HG03457 (cell line): ENCODE measurements at regions not wholly inside any gene's neighbourhood (a gene's known extent, or its start where the extent isn't known, plus 50 kb on each side); places are given as distances from the start of the nearest gene placed in this dataset.

ENCODE experiments used
- ATAC-seq: cut with Tn5 transposase; IDR thresholded peaks from one replicate; pipeline ENCODE4 v1.9.1; 2021; ENCODE audit warnings: moderate number of reproducible peaks; ENCODE audit not compliant: unreplicated experiment

DNA sequence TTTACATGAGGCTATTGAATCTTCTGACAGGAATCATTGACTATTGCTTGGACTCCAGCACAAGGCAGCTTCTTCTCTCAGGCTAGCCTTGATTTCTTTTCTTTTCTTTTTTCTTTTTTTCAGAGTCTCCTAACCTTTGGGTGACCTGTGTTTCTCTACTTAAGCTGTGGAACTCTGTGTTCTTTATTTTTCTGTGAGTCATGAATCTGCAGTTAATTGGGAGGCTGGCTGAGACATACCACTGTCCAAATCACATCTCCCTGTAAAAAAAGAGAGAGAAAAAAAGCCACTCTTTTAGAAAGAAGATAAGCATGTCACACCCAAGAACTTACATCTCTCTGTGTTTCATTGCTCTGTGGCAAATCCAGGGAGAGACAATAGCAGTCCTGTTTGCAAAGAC lies 681.2 kb upstream of the TSPY4 start:
- ATAC-seq = no peak

DNA sequence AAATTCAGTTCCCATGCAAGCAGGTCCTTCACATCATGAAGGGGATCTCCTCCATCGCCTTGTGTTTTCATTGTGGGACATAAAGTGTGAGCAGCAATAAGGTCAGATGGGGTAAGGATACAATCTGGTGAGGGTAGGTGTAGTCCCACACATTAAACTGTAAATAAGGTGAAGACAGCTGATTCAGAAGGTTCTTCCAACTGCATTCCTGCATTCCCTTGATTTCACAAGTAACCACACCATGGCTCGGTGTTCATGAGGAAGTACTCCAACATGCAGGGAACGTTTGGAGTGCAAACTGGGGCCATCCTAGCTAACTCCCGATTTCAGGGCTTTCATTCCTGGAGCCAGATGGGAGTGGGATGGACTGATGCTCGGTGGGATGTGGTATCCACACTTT lies 680.7 kb upstream of the TSPY4 start:
- ATAC-seq = no peak

DNA sequence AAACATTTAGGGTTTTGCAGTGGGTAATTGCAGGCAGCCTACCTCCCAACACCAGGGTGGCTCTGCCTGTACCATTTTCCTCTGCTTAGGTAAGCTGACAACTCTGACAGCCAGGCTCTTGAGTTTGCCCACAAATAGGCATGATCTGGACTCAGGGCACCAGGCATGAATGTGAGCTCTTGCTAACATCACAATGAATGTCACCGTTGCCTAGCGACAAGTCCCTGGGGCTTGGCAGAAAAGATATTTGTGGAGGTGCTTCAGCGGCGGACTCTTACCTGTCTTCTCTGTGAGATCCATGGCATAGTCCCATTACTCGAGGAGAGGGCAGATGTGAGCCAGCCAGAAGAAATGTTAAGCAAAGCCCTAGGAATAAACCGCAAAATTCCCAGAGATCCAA lies 677.5 kb upstream of the TSPY4 start:
- no peak for ATAC-seq

DNA sequence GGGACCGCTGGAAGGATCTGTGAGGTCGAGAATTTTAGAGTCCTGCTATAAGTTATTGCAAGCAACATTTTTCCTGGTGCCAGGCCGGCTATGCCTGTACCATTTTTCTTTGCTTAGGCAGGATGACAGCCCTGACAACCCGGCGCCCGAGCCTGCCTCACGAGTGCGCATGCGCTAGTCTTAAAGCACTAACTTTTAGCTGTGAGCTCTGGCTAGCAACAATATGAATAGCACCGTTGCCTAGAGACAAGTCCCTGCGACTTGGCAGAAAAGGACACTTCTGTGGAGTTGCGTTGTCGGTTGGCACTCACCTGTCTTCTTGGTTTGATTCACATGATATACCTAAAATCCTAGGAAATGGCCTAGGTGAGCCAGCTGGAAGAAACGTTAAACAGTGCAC lies 663.4 kb upstream of the TSPY4 start:
- ATAC-seq = no peak

DNA sequence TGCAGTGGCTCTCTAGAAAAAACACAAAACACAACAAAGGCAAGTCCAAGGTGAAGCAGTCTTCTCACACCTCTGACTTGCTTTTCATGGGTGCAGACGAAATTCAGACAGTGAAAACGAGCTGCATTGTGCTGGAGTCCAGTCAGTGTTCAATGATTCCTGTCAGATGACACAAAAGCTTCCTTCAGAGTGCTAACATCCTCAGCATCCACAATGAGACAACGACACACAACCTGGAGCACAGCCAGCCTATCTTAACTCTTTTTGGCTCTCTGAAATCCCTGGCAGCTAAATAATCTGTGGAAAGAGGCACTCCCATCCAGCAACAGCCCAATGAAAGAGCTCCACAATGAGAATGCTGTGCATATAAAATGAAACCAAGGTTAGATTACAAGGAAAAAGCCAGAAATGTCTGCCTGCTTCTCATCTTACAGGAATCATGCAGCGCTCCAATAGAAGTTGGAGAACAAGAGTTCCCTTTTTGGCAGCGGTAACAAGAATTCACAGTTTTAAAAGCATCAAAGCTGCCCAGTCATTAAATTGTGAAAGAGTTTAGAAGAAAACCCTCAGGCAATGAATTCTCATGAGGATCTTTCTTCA lies 659.8 kb upstream of the TSPY4 start:
- ATAC-seq = no peak

DNA sequence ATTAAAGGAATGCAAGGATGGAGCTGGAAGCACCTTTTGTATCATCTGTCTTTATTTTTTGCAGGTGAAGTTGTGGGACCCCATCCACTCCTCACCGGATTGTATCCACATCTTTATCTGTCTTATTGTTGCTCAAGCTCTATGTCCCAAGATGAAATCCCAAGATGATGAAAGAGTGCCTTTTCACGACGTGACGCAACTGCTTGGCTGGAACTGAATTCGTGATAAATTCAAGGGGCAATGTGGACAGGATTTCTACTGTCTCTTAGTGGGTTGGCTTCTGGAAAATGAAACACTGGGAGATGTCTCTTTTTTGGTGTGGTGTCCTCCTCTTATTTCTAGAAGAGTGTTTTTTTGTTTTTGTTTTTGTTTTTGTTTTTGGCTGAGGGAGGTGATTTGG lies 650.1 kb upstream of the TSPY4 start:
- no peak for ATAC-seq

DNA sequence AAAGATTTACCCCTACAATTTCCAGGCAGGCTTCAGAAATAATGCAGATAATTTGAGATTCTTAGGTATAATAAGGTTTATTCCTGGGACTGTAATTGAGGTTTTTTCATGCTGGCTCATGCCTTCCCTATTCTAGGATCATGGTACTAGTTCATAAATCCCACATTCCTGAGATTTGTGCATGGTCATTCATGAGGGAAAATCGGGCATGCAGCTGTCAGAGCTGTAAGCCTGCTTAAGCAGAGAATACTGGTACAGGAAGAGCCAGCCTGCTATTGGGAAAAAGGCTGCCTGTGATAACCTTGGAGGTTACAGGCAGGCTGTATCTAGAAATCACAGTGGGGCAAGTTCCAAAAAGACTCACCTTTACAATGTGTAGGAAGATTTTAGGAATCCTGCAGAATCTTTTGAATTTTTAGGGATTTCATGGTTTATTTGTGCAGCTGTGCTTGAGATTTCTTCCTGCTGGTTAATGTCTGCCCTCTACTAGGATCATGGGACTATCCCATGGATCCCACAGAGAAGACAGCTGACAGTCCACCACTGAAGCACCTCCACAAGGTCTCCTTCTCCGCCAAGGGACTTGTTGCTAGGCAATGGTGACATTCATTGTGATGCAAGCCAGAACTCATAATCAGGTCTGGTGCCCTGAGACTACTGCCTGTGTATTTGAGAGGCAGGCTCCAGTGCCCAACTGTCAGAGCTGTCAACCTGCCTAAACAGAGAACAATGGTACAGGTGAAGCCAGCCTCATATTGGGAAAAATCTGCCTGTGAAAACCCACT lies 646.2 kb upstream of the TSPY4 start:
- ATAC-seq = no peak

DNA sequence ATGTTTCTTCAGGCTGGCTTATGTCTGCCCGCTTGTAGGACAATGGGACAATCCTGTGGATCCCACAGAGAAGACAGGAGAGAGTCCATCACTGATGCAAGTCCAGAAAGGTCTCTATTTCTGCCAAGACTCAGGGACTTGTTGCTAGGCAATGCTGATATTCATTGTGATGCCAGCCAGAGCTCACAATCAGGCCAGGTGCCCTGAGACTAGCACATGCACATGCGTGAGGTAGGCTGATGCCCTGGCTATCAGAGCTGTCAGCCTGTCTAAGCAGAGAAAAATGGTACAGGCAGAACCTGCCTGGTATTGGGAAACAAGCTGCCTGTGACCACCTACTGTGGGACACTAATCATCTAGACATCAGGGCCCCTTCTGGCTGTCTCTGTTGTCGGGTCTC lies 638.7 kb upstream of the TSPY4 start:
- ATAC-seq = no peak

DNA sequence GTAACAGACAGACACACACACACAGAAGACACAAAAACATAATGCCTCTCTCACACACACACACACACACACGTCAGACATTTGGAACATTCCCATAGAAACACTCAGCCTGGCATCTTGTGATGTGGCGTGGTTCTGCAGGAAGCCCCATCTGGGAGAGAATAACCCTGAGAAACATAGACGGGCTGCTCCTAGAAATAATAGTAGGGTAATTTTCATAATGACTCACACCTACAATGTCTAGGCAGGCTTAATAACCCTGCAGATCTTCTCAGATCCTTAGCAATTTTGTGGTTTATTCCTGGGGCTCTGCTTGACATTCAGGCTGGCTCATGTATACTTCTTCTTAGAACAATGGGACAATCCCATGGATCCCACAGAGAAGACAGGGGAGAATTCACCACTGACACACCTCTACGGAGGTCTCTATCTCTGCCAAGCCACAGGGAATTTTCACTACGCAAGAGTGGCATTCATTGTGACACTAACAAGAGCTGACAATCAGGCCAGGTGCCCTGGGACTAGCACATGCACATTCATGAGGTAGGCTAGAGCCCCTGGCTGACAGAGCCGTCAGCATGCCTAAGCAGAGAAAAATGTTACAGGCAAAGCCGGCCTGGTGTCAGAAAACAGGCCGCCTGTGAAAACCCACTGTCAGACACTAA lies 631.5 kb upstream of the TSPY4 start:
- ATAC-seq = no peak

DNA sequence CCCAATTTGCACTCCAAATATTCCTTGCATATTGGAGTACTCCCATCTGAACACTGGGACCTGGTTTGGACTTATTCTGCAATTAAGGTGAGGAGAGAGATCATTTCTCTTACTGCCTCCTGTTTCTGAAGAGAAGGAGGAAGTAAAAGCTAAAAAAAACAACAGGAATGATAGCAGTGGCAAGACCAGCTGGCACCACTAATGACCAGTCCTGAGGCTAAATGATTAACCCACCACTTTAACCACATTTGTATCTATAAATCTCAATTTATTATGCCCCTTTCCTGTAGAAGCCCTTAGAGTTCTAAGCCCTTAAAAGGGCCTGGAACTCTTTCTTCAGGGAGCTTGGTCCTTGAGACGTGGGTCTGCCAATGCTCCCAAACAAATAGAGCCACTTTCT lies 625.0 kb upstream of the TSPY4 start:
- ATAC-seq = no peak

DNA sequence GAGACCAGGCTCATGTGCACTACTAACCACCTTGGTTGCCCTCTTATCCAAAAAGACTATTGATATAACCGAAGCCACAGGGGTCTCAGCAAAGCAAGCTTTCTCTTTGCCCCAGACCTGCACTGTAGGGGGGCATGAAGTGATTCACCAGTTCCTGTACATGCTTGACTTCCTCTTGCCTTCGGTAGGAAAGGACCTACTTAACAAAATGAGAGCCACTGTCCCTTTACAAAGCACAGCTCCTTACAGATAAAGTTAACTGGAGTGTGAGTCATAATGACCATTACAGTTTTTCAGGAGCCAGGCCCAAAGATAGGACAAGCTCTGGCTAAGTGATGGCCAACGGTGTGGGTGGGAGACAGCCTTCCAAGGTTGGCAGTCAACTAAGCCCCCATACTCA lies 622.0 kb upstream of the TSPY4 start:
- ATAC-seq = no peak

DNA sequence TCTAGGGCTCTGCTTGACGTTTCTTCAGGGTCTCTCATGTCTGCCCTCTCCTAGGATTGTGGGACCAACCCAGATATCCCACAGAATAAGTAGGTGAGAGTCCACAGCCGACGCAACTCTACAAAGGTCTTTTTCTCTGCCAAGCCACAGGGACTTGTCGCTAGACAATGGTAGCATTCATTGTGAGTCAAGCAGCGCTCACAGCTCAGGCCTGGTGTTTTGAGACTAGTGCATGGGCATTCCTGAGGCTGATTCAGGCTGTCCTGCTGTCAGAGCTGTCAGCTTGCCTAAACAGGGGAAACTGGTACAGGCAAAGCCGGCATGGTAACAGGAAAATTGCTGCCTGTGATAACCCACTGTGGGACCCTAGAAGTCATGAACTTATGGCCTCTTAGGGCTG lies 610.6 kb upstream of the TSPY4 start:
- ATAC-seq = no peak

DNA sequence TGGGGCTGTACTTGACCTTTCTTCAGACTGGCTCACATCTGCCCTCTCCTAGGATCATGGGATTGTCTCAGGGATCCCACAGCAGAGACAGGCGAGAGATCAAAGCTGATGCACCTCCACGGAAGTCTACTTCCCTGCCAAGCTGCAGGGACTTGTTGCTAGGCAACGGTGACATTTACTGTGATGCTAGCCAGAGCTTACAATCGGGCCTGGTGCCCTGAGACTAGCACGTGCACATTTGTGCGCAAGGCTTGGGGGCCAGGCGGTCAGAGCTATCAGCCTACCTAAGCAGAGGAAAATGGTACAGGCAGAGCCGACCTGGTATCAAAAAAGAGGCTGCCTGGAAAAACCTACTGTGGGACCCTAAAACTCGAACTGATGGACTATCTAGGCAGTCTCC lies 607.3 kb upstream of the TSPY4 start:
- ATAC-seq = no peak

DNA sequence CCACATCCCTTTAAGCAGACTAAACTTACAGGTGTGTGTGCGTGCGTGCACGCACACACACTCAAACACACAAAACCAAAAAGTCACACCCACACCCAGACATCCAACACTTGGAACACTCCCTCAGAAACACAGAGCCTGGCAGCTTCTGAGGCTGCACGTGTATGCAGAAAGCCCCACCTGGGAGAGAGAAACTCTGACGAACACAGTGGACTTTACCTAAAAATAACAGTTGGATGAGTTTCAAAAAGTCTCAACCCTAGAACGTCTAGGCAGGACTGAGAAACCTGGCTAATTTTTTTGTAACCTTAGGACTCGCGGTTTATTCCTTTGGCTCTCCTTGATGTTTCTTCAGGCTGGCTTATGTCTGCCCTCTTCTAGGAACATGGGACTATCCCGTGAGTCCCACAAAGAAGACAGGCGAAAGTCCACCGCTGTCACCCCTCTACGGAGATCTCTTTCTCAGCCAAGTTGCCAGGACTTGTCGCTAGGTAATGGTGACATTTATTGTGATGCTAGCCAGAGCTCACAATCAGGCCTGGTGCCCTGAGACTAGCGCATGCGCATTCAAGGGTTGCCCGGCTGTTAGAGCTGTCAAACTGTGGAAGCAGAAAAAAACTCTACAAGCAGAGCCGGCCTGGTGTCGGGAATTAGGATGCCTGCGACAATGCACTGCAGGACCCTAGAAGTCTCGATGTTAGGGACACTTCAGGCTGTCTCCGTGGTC lies 595.8 kb upstream of the TSPY4 start:
- no peak for ATAC-seq

DNA sequence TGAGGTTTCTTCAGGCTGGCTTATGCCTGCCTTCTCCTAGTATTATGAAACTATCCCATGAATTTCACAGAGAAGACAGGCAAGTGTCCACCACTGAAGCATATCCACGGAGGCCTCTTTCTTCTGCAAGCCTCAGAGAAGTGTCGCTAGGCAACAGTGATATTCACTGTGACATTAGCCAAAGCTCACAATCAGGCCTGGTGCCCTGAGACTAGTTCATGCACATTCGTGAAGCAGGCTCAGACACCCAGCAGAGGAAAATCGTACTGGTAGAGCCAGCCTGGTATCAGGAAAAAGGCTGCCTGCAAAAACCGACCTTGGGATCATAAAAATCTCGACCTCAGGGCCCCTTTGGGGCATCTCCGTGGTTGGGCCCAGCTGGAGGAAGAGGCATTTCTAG lies 573.1 kb upstream of the TSPY4 start:
- ATAC-seq = no peak

DNA sequence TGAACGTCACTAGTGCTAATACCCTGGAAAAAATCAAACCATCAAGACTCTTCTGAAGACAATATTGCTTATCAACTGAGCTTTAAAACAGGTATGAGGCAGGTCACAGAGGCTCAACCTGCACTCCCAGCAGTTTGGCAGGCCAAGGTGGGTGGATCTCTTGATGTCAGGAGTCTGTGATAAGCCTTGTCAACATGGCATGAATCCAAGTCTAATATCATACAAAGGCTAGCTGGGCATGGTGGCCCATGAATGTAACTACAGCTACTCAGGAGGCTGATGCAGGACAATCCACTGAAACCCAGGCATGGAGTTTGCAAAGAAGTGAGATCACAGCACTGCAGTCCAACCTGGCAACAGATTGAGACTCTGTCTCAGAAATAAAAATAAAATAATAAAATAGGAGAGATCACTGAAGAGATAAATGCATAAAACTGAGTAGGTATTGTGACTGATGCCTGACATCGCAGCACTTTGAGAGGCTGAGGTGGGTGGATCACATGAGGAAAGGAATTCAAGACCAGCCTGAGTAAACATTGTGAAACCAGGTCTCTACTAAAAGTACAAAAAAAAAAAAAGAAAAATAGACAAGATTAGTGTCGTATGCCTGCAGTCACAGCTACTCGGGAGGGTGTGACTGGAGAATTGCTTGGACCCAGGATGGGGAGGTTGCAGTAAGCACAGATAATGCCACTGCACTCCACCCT lies 555.9 kb upstream of the TSPY4 start:
- ATAC-seq = no peak

DNA sequence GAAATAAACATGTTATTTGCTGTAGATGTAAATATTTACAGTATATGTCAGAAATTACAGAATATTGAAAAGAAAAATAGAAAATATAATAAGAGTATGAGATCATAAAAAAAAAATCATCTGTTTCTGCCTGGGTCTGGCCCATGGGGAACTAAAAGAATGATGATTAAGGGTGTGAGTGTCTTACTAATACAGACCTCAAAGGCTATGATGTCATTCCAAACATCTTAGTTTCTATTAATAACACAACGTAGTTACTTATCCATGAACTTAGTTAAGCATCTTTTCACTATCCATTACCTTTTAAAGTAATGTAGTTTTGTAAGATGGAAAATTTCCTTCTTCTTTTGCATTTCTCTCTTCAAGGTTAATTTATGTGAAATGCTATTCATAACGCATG lies 542.7 kb upstream of the TSPY4 start:
- ATAC-seq = no peak

DNA sequence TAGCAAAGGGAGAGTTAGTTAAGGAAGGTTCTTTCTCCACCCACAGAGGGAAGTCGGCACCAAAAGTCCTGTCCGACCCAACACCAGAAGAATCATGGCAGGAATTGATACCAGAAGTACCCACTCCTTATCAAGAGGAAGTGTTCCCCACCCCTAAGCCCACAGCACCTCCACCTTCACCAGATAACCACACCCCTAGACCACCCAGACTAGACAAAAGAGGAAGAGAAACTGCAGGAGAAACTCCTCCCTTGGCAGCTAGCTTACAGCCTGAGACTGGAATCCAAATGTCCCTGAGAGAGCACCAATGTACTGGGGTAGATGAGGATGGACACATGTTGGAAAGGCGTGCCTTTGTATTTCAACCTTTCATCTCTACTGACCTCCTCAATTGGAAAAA lies 532.9 kb upstream of the TSPY4 start:
- no peak for ATAC-seq

DNA sequence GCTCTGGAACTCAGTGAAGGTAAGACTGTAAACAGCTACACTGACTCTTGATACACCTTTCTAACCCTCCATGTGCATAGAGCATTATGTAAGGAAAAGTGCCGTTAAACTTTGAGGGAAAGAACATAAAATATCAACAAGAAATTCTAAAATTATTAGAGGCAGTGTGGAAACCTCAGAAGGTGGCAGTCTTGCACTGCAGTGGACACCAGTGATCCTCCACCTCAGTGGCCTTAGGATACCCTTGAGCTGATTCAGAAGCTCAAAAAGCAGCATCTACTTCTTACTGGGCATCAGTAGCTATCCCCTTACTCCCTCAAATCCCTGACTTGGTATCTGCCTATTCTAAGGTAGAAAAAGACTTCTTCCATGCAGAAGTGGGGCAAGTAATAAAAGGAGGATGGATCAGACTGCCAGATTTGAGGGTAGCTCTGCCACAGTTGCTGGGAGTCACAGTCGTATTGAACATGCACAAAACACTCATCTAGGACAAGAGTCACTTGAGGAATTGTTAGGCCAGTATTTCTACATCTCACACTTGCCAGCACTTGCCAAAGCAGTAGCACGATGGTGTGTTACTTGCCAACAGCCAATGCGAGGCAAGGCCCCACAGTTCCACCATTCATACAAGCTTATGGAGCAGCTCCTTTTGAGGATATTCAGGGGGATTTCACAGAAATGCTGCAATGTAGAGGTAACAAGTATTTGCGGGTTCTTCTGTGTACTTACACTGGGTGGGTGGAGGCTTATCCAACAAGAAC lies 529.4 kb upstream of the TSPY4 start:
- ATAC-seq = no peak

DNA sequence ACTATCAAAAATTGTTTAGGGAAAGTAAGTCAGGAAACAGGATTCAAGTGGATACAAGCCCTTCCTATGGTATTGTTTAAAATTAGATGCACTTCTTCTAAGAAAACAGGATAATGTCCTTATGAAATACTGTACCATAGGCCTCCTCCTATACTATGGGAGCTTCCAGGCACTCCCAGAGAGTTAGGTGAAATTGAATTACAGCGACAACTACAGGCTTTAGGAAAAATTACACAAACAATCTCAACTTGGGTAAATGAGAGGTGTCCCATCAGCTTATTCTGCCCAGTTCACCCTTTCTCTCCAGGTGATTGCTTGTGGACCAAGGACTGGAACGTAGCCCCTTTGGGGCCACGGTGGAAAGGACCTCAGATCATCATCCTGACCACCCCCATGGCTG lies 528.7 kb upstream of the TSPY4 start:
- no peak for ATAC-seq
